Eye (tissue), 1 donor: ENCODE measurements at regions not wholly inside any gene's neighbourhood (a gene's known extent, or its start where the extent isn't known, plus 50 kb on each side); places are given as distances from the start of the nearest gene placed in this dataset.
"Not testable (repeated sequence)": the region's sequence is repeated elsewhere in the genome, so short reads cannot be mapped to it uniquely, and the experiment has no call there.

Experiments used
- DNase-seq: peaks from one replicate; pipeline ENCODE4 v3.0.0-alpha.2; 2015

DNA sequence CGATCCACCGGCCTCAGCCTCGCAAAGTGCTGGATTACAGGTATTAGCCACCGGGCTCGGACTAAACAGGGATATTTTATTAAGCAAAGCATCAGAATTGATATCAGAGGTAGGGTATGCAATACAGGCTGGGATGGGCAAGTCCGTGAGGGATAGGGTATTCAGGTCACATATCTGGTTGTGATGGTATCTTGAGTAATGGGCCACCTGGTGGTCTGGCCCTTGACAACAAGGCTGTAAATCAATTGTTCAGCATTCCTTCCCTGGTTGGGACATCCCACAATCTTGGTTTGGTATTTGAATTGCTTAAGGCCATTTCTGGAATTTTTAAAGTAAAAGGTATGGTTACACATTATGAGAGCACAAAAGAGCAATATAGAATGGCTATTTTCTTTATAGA, 1588.0 kb downstream of the SLITRK1 start:
- no peak for DNase-seq

DNA sequence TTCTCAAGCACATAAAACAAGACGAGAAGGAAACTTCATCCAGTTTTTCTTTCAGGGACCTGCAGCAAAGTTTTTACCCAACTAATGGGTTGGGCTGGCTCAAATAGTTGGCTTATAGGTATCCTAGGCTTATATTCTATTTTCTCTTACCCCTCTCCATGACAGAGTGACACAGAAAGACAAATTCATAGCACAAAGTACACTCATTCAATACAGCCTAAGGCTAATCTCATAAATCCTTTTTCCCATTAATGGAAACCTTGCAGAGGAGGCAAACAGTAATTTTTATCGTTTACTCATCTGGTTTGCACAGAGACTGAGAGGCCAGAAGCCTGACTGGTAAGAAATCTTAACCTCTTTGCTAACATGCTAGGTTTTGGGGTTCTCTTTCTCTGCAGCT, 1589.9 kb downstream of the SLITRK1 start:
- DNase-seq, result no peak

DNA sequence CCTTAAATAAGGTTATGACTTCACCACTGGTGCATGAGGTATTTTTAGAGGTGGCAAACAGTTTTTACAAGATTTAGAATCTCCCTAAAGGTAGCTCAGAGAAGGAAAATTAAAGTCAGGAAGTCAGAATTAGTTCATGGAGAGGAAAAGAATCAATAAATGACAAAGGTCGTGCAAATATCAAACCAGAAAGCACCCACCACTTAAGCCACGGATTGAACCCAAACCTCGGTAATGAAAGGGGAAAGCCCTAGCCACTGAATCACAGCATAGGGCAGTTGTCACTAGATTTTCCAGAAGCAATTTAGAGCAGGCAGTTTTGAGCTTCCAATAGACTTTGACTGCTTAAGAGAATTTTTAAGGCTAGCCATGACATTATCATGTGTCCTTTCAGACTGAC, 1590.4 kb downstream of the SLITRK1 start:
- DNase-seq, result no peak

DNA sequence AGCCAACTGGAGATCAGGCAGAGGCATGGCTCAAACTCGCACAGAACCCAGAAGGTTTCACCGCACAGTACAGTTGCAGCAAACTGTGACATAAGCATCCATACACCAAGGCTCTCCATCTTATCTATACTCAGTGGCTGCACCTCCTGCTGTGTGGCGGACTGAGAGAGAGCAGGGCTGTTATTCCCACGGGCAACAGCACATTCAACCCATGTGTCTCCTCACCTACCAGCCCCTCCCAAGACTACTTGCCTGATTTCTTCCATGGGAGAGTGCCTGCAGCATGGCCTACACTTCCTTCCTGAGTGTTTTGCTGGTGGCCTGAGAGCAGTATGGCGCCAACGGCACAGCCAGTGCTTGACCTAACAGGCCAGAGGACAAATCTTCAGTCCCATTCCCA, 1606.6 kb downstream of the SLITRK1 start:
- DNase-seq, result no peak

DNA sequence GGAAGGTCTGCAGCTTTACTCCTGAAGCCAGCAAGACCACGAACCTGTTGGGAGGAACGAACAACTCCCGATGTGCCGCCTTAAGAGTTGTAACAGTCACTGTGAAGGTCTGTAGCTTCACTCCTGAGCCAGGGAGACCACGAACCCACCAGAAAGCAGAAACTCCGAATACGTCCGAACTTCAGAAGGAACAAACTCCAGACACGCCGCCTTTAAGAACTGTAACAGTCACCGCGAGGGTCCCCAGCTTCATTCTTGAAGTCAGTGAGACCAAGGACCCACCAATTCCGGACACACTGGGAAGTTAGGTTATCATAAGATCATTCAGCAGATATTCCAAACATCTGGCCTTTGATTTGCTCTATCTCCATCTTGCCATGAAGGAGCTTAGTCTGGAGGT, 1623.0 kb downstream of the SLITRK1 start:
- DNase-seq, result no peak

DNA sequence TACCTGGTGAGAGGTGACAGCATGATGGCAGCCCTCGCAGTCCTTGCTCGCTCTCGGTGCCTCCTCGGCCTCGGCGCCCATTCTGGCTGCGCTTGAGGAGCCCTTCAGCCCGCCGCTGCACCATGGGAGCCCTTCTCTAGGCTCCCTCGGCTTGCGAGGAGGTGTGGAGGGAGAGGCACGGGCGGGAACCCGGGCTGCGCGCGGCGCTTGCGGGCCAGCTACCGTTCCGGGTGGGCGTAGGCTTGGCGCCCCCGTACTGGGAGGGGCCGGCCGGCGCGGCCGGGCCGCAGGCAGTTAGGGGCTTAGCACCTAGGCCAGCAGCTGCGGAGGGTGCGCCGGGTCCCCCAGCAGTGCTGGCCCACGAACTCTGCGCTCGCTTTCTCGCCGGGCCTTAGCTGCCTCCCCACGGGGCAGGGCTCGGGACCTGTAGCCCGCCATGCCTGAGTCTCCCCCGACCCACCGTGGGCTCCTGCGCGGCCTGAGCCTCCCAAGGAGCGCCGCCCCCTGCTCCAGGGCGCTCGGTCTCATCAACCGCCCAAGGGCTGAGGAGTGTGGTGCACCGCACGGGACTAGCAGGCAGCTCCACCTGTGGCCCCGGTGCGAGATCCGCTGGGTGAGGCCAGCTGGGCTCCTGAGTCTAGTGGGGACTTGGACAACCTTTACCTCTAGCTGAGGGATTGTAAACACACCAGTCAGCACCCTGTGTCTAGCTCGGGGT, 1624.3 kb downstream of the SLITRK1 start:
- no peak for DNase-seq

DNA sequence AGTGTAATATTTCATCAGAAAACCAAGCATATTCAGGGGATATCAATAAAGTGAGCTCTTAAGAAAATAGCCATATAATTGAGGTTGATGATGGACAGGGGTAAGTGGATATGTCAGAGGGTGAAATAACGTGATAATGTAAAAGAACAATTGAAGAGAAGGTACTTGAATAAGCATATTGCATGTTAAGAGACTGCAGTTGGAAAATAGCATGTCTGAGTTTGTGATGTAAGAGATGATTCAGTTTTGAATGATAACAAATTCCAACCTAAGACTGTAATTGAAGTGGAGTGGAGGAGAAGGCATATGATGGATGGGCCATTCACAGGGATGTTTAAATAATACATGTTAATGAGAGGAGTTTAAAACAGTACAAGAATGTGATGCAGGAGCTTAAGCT, 1633.5 kb downstream of the SLITRK1 start:
- no peak for DNase-seq

DNA sequence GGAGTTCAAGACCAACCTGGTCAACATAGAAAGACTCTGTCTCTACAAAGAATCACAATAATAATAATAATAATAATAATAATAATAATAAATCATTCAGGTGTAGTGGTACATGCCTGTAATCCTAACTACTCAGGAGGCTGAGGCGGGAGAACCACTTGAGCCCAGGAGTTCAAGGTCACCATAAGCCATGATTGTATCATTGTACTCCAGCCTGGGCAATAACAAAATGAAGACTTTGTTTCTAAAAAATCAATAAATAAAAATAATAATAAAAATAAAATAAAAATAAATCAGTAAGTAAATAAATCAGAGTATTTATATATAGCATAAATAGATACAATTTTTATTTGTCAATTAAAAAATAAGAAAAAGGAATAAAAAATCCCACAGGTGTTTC, 1636.4 kb downstream of the SLITRK1 start:
- DNase-seq, result no peak

DNA sequence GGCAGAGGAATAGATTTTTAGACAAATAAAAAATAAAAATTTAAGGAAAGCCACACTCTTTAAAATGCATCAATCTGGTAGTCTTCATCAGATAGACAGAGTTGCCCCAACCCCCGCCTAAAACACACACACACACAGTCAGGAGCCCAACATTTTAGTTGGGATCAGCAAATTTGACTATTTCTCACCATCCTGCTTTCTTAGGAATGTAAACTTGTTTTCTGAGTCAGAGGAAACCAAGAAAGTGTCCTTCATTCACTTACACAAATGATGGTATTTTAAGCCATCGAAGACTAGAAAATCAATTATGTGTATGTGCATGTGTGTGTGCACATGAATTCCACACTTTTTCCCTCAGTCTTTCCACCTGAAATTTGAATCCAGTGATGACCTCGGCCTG, 1657.5 kb downstream of the SLITRK1 start:
- no peak for DNase-seq

DNA sequence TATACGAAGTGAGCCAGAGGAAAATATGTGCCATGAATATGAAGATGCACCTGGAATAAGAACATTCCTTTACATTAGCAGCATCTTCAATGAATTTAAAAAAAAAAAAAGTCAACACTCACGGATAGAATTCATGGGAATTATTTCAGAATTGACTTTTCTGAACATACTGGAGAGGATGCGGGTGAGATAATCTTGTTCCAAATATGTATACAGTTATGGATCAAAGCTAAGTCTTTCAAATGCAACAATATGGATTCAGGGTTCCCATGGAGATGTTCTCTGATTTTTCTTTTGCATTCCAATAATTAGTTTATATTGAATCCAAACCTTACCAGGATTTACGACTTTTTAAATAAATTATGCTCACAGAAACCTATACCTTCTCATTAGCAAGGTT, 1660.7 kb downstream of the SLITRK1 start:
- no peak for DNase-seq

DNA sequence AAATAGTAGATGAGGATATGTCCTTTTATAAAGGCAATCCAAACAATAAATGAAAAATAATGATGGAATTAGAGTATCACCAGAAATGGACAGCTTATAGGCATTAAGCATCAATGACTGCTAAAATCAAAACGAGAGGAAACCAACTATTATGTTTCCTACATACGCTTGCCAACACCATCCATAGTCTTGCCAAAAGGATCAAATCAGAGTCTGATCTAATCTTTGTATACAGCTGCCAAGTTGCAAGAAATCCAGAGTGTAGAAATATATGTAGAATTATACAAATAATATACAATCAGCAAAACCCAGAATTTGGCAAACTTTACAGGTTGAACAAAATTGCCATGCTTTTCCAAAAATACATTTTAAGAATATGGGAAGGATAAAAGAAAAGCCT, 1661.6 kb downstream of the SLITRK1 start:
- peak; percentile 45 for DNase-seq

DNA sequence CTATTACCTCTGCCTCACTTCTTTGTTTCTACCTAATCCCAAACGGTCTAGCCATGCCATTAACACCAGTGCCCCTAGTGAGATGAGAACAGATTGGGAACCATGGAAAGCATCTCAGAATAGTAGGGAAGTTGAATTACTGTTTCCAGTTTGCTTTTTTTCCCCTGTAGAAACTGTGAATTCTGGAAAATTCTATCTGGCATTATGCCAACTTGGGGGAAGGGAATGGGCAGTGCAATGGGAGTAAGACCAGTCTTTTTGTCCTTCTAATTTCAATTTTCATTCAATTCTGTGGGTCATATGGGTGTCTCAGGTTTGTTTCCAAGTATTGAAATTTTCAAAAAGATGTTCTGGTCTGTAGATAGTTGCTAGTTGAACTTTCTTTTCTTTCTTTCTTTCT, 1666.1 kb downstream of the SLITRK1 start:
- no peak for DNase-seq

DNA sequence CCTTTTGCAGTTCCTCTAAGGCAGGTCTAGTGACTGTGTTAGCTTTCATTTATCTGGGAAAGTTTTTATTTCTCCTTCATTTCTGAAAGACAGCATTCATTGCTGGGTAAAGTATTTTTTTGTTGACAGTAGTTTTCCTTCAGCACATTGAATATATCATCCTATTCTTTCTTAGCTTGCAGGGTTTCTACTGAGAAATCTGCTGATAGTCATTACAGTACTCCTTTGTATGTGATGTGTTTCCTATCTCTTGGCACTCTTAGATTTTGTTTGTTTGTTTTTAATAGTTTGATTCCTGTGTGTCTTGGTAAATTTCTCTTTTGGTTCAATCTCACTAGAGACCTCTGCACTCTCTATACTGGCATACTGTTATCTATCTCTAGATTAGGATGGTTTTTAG, 1667.9 kb downstream of the SLITRK1 start:
- DNase-seq, result no peak

DNA sequence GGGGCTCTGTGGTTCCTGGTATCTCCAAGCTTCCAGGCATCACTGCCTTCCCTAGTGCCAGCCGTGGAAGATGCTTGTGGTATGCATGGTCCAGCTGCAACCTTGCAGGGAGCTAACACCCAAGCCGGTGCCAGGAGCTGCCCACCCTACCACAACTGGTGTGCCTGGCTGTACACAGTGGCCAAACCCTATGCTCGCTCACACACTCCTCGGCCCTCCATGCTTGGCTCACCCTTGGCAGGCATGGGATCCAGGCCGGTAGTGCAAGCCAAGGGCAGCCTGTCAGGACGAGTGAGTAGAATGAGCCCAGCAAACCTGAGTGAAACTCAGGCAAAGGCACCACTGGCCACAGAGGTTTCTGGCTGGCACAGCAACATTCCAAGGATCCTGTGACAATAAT, 1676.0 kb downstream of the SLITRK1 start:
- no peak for DNase-seq

DNA sequence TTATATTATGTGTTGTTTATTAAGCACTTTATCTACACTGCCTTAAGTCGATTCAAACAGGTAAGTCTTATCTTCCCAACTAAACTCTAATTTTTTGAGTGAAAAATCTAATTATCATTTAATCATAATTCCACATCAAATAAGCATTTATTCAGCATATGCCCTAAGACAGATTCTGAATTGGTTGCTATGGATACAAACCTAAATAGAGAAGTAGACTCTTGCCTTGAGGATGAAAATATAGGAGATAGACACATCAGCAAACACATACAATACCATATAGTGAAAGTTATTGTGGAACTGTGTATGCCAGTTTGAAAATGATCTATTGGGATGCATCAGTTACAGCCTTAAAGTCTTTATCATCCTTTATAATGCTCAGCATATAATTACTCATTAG, 1679.9 kb downstream of the SLITRK1 start:
- DNase-seq, result no peak

DNA sequence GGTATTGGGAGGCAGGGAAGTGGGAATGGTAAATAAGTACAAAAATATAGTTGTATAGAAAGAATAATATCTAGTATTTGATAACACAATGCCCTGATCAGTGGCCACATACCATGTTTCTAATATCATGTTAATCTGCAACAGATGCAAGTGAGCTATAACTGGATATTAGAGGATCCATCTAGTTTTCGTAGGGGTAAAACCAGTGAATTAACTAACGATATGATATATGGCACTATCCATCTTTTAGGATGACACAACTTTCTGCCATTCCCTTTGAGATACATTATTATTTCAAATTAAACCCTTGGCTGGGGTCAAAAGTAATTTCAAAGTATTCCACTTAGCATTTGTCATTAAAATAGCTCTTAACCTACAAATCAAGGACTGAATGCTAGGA, 1686.2 kb downstream of the SLITRK1 start:
- DNase-seq, result no peak

DNA sequence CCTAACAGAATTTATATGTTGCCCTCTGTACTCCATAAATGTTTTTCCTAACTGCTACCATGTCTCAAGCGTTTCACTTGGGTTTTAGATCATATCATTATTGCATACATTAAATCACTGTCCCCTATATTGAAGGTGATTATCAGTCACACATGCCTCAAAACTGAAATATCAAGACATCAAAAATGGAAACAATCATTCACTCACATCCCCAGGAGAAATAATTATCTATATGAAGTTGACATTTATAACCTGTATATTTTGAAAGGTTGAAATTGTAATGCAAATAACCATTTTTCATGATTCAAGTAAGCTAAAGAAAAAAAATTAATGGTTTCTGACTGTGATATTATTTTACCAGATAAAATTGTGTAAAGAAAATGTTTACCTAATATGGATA, 1695.0 kb downstream of the SLITRK1 start:
- DNase-seq, result no peak

DNA sequence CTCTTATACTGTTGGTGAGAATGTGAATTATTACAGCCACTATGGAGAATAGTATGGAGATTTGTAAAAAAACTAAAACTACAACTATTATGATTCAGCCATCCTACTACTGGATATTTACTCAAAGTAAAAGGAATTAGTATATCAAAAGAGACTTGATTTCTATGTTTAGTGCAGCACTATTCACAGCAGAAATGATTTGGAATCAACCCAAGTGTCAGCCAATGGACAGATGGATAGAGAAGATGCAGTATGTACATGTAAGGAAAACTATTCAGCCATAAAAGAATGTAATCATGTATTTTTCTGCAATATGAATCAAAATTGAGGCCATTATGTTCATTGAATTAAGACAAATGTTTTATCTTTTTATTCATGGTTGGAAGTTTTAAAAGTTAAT, 1705.5 kb downstream of the SLITRK1 start:
- DNase-seq, result no peak

DNA sequence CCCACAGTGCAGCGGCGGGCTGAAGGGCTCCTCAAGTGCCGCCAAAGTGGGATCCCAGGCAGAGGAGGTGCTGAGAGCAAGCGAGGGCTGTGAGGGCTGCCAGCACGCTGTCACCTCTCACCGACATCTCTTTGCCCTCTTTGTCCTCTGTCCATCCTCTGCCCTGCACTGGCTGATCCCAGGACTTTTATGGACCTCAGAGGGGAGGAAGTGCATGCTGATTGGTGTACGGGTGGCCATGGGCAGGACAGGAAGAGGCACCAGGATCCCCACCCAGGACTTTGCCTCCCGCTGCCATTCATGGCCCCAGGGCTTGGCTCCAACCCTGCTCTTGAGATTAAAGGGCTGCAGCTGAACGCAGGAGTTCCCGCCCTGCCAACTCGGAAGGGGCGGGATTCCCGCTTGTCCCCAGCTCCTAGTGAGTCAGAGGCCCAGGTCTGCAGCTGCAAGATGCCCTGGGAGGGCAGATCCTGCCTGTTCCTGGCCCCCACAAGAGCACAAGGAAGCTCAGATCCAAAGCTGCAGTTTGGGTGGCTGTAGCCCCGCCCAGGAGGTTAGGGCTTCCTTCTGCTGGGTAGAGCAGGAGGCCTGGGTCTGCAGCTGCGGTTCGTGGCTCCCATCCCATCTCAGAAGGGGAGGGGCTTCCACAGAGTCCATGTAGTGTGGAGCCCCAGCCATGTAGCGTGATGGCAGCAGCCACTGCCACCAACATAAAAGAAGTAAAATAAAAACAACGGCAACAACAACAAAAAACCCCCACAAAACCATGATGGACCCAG, 1716.7 kb downstream of the SLITRK1 start:
- DNase-seq, result no peak

DNA sequence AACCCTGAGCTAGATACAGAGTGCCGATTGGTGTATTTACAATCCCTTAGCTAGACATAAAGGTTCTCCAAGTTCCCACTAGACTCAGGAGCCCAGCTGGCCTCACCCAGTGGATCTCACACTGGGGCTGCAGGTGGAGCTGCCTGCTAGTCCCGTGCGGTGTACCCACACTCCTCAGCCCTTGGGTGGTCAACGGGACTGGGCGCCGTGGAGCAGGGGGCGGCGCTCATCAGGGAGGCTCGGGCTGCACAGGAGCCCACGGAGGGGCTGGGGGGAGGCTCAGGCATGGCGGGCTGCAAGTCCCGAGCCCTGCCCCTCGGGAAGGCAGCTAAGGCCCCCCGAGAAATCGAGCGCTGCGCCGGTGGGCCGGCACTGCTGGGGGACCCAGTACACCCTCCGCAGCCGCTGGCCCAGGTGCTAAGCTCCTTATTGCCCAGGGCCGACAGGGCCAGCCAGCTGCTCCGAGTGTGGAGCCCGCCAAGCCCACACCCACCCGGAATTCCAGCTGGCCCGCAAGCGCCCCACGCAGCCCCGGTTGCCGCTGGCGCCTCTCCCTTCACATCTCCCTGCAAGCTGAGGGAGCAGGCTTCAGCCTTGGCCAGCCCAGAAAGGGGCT, 1717.4 kb downstream of the SLITRK1 start:
- not testable (repeated sequence) for DNase-seq

DNA sequence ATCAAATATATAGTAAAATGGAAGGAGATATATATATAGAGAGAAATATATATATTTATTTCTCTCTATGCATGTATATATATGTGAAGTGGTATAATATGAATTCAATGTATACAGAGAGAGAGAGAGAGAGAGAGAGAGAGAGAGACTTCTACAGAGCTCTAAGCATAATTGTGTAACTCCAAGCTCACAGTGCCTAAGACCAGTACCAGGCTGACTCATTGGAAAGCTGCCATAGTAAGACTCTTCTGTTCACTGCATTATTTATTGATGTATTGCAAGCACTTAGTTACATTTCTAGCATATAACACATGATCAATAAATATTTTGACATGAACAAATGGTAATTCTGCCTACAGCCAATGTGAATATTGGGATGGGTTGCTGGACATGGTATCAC, 1734.7 kb downstream of the SLITRK1 start:
- no peak for DNase-seq

DNA sequence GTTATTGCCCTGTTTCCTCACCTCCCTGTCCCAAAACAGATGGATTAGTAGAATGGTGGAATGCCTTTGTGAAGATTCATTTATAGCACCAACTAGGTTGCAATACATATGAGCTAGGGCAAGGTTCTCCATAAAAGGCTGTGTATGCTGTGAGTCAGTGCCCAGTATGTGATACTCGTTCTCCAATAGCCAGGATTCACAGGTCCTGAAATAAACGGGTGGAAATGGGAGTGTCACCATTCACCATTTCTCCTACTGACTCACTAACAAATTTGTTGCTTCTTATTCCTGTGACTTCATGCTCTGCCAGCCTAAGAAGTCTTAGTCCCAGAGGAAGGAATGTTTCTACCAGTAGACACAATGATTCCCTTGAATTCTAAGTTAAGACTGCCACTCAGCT, 1745.4 kb downstream of the SLITRK1 start:
- no peak for DNase-seq

DNA sequence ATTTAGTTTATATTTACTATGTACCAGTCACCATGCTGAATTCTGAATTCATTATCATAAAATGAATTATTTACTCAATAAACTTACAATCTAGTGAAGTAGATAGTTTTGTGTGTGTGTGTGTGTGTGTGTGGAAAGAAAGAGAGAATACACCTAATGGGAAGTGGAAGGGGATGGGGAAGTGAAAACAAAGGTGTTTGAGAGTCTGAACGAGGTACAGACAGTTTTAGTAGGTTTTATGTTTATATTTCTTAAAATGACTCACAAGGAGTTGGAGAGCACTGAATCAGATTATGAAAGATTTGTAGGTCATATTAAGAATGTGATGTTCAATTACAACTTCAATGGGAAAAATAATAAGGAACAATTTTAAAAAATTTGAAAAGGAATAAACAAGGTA, 1753.0 kb downstream of the SLITRK1 start:
- no peak for DNase-seq

DNA sequence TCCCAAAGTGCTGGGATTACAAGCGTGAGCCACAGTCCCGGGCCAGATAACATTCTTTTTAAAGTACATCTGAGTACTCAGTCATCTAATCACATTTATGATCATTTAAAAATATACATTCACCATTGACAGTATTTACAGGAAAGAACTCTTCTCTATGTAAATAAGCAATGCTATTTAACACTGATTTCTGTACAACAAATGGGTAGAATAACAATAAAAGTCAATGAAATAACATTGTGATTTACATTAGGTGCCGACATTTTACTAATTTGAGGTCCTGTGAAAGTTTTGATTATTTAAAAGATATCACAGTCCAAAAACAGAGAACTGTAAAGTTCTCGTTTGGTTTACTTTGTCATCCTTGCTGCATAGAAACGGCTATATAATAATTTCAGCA, 1763.7 kb downstream of the SLITRK1 start:
- DNase-seq, result no peak
